HepG2 (cell line): ENCODE measurements at regions not wholly inside any gene's neighbourhood (a gene's known extent, or its start where the extent isn't known, plus 50 kb on each side); places are given as distances from the start of the nearest gene placed in this dataset.

Experiments used
- SMC3 ChIP-seq: IDR thresholded peaks from 2 replicates; pipeline ENCODE4 v1.6.1; 2011; ENCODE audit warnings: low read length, improper control_type of control experiment
- ZBTB7A ChIP-seq: sonication (generic); formaldehyde crosslinking; IDR thresholded peaks from 2 replicates; pipeline ENCODE4 v1.8.0; 2022; ENCODE audit warnings: mild to moderate bottlenecking, missing genetic modification reagents
- ZFX ChIP-seq: sonication (generic); formaldehyde crosslinking; IDR thresholded peaks from 2 replicates; pipeline ENCODE4 v1.4.0; 2020; ENCODE audit warnings: mild to moderate bottlenecking, low read depth, missing genetic modification reagents, moderate library complexity
- ZNF777 ChIP-seq: sonication (generic); formaldehyde crosslinking; IDR thresholded peaks from 2 replicates; pipeline ENCODE4 v1.4.0; 2020; ENCODE audit warnings: missing genetic modification reagents

- TF ChIP-seq ZBTB7A (CRISPR knock-in tag) (no peak), ZFX (CRISPR knock-in tag) (no peak), ZNF777 (no peak), SMC3 (no peak)
Measured at GRCh38 chr4:85367815-85368214, 107.1 kb upstream of the ARHGAP24 start.
